Body of pancreas (tissue), 4 donors: ENCODE measurements at regions not wholly inside any gene's neighbourhood (a gene's known extent, or its start where the extent isn't known, plus 50 kb on each side); places are given as distances from the start of the nearest gene placed in this dataset.

Experiments
- CTCF ChIP-seq, 7 experiments: fragments of 450-650 bp in 4 of 7; fragments of 200-600 bp in 3 of 7; sonication (generic) in 3 of 7; IDR thresholded peaks; one replicate each; pipeline ENCODE4 v1.5.1; 2016 to 2019; ENCODE audit warnings: antibody characterized with exemption in 7 of 7
- POLR2A ChIP-seq, 3 donors: fragments of 450-650 bp; IDR thresholded peaks; one replicate each; pipeline ENCODE4 v1.6.1; 2016; ENCODE audit warnings: antibody characterized with exemption in 3 of 3, mild to moderate bottlenecking in 2 of 3

- TF ChIP-seq CTCF (IDR thresholded peaks at IDR 0.05) (no peak), POLR2A (IDR thresholded peaks at IDR 0.05) (no peak)
Measured at GRCh38 chr7:22935269-22935668, 78.7 kb downstream of the HYCC1 start.
